ENCODE measurements at regions not wholly inside any gene's neighbourhood (a gene's known extent, or its start where the extent isn't known, plus 50 kb on each side); places are given as distances from the start of the nearest gene placed in this dataset.
"Not testable (repeated sequence)": the region's sequence is repeated elsewhere in the genome, so short reads cannot be mapped to it uniquely, and the experiment has no call there.

- DNase-seq, result no peak
Observed at GRCh38 chr5:155116456-155117251, 103.1 kb downstream of the KIF4B start.

GRCh38 chr5:155125551-155126095 lies 112.1 kb downstream of the KIF4B start:
- no peak for DNase-seq

GRCh38 chr5:155126573-155126972 lies 113.0 kb downstream of the KIF4B start:
- no peak for DNase-seq

GRCh38 chr5:155127552-155127951 lies 114.0 kb downstream of the KIF4B start:
- DNase-seq, result no peak

- no peak for DNase-seq
Observed at GRCh38 chr5:155128786-155129512, 115.4 kb downstream of the KIF4B start.

GRCh38 chr5:155129513-155129880 lies 115.9 kb downstream of the KIF4B start:
- DNase-seq, result no peak

GRCh38 chr5:155134130-155134529 lies 120.6 kb downstream of the KIF4B start:
- no peak for DNase-seq

- no peak for DNase-seq
Observed at GRCh38 chr5:155136216-155136850, 122.8 kb downstream of the KIF4B start.

GRCh38 chr5:155137683-155138082 lies 124.1 kb downstream of the KIF4B start:
- no peak for DNase-seq

GRCh38 chr5:155140646-155141045 lies 127.1 kb downstream of the KIF4B start:
- no peak for DNase-seq

GRCh38 chr5:155144956-155145355 lies 131.4 kb downstream of the KIF4B start:
- no peak for DNase-seq

GRCh38 chr5:155147222-155147621 lies 133.7 kb downstream of the KIF4B start:
- no peak for DNase-seq

- no peak for DNase-seq
Observed at GRCh38 chr5:155148694-155149093, 135.1 kb downstream of the KIF4B start.

GRCh38 chr5:155150012-155150411 lies 136.5 kb downstream of the KIF4B start:
- no peak for DNase-seq

- DNase-seq, result no peak
Observed at GRCh38 chr5:155154973-155155372, 141.4 kb downstream of the KIF4B start.

GRCh38 chr5:155163084-155163483 lies 149.5 kb downstream of the KIF4B start:
- DNase-seq, result not testable (repeated sequence)

- no peak for DNase-seq
Observed at GRCh38 chr5:155167736-155168135, 154.2 kb downstream of the KIF4B start.

GRCh38 chr5:155181542-155181941 lies 168.0 kb downstream of the KIF4B start:
- no peak for DNase-seq

- DNase-seq, result no peak
Observed at GRCh38 chr5:155189476-155189875, 175.9 kb downstream of the KIF4B start.

- DNase-seq, result no peak
Observed at GRCh38 chr5:155189981-155190380, 176.4 kb downstream of the KIF4B start.

- DNase-seq, result no peak
Observed at GRCh38 chr5:155193029-155193428, 179.5 kb downstream of the KIF4B start.

- no peak for DNase-seq
Observed at GRCh38 chr5:155193483-155194107, 180.0 kb downstream of the KIF4B start.

- DNase-seq, result no peak
Observed at GRCh38 chr5:155200608-155201007, 187.1 kb downstream of the KIF4B start.
